ENCODE measurements at regions not wholly inside any gene's neighbourhood (a gene's known extent, or its start where the extent isn't known, plus 50 kb on each side); places are given as distances from the start of the nearest gene placed in this dataset.
A peak's percentile ranks its signal among the peaks of the same experiment; 100 is the strongest.
"Not testable (repeated sequence)": the region's sequence is repeated elsewhere in the genome, so short reads cannot be mapped to it uniquely, and the experiment has no call there.

GRCh38 chr1:99441299-99442095, 177.2 kb downstream of the PLPPR4 start:
- no peak for DNase-seq (ENCODE audit: low read depth in 3 of 3, low spot score in 2 of 3)

DNA sequence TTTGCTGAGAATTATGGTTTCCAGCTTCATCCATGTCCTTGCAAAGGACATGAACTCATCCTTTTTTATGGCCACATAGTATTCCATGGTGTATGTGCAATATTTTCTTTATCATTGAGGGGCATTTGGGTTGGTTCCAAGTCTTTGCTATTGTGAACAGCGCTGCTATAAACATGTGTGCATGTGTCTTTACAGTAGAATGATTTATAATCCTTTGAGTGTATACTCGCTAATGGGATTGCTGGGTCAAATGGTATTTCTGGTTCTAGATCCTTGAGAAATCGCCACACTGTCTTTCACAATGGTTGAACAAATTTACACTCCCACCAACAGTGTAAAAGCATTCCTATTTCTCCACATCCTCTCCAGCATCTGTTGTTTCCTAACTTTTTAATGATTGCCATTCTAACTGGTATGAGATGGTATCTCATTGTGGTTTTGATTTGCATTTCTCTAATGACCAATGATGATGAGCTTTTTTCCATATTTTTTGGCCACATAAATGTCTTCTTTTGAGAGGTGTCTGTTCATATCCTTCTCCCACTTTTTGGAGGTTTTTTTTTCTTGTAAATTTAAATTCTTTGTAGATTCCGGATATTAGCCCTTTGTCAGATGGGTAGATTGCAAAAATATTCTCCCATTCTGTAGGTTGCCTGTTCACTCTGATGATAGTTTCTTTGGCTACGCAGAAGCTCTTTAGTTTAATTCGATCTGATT, 180.1 kb downstream of the PLPPR4 start:
- not testable (repeated sequence) for DNase-seq (ENCODE audit: low read depth in 3 of 3, low spot score in 2 of 3)

- DNase-seq (ENCODE audit: low read depth in 3 of 3, low spot score in 2 of 3), result no peak
Measured at GRCh38 chr1:99445071-99445470, 180.8 kb downstream of the PLPPR4 start.

GRCh38 chr1:99445486-99445885, 181.2 kb downstream of the PLPPR4 start:
- DNase-seq (ENCODE audit: low read depth in 3 of 3, low spot score in 2 of 3), result no peak

DNA sequence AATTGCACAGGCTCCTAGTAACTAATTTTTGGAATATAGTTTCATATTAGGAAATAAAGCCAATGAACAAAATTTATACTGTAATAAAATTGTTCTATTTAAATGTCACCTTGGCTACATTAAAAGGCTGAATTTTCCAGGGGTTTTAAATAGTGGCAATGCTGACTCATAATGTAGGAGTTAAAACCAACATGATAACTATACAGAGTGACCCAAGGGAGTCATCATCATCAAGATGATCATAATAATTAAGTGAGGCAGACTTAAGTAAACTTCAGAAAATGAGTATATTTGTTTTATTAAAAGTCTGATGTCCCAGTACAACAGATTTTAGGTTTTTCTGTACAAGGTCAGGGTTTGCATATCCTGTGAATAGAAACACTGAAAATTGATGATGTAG, 183.4 kb downstream of the PLPPR4 start:
- DNase-seq (ENCODE audit: low read depth in 3 of 3, low spot score in 2 of 3), result no peak

- DNase-seq (ENCODE audit: low read depth in 3 of 3, low spot score in 2 of 3), result no peak
Measured at GRCh38 chr1:99455760-99456159, 190.2 kb upstream of the PALMD start.

- no peak for DNase-seq (ENCODE audit: low read depth in 3 of 3, low spot score in 2 of 3)
Measured at GRCh38 chr1:99456536-99456935, 189.4 kb upstream of the PALMD start.

- DNase-seq (ENCODE audit: low read depth in 3 of 3, low spot score in 2 of 3), result no peak
Measured at GRCh38 chr1:99457381-99458165, 188.3 kb upstream of the PALMD start.

DNA sequence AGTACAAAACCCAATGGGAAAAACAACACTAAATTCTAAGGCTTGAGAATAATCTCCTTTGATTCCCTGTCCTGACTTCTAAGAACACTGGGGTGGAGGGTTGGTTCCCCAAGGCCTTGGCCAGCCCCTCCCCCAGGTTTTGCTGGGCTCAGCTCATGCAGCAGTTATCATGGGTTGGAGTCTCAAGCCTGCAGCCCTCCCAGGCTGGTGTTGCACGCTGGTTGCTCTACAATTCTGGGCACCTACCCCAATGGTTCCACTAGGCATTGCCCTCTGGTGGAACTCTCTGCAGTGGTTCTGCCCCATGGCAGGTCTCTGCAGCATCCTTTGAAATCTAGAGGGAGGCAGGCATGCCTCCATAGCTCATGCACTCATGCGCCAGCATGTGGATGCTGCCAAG, 184.4 kb upstream of the PALMD start:
- no peak for DNase-seq (ENCODE audit: low read depth in 3 of 3, low spot score in 2 of 3)

DNA sequence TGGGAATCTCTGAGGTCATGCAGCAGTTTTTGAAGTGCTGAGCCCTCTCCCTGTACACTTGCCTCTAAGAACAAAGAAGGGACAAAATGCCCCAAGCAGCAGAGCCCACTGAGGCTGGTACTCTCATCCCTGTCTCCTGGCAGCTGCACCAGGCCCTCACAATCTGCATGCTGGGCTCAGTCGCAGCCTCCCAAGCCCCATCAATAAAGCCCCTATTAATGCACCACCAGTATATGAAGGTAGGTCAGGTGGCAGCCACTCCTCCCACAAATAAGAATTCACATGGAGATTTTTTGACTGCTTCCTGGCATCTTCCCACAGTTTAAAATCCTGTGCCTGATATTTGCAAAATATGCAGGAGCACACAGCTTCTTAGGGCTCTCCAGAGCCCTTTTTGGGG, 181.2 kb upstream of the PALMD start:
- DNase-seq (ENCODE audit: low read depth in 3 of 3, low spot score in 2 of 3), result no peak

GRCh38 chr1:99465176-99465900, 180.6 kb upstream of the PALMD start:
- no peak for DNase-seq (ENCODE audit: low read depth in 3 of 3, low spot score in 2 of 3)

GRCh38 chr1:99467645-99468044, 178.3 kb upstream of the PALMD start:
- no peak for DNase-seq (ENCODE audit: low read depth in 3 of 3, low spot score in 2 of 3)

GRCh38 chr1:99469550-99469971, 176.4 kb upstream of the PALMD start:
- no peak for DNase-seq (ENCODE audit: low read depth in 3 of 3, low spot score in 2 of 3)

- DNase-seq (ENCODE audit: low read depth in 3 of 3, low spot score in 2 of 3), result no peak
Measured at GRCh38 chr1:99472893-99473292, 173.0 kb upstream of the PALMD start.

- DNase-seq (ENCODE audit: low read depth in 3 of 3, low spot score in 2 of 3), result no peak
Measured at GRCh38 chr1:99474350-99474893, 171.5 kb upstream of the PALMD start.

GRCh38 chr1:99476058-99476457, 169.9 kb upstream of the PALMD start:
- no peak for DNase-seq (ENCODE audit: low read depth in 3 of 3, low spot score in 2 of 3)

DNA sequence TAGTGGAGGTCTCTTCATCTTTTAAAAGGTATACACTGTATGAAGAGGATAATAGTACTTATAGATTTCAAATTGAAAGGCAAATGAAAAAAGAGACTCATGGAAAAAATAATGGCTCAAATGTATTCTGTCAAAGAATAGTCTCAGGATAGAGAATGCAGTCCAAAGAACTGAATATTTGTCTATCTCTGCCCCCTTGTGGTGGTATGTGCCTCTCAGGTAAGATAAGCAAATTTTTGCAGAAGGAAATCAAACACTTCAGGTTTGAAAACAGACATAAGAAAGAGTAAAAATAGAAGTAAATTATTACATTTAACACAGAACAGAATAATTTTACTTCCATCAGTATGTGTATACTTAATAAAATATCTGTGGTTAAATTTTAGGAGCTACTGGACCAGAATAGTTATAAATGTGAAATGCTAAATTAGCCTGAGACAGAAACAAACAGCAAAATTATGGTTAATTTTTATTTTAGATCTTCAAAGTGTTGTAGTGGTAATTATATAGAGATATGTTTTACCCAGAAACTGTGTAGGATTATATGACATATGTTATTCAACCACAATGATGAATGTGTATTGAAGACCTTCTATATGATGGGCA, 164.4 kb upstream of the PALMD start:
- peak; percentile 20 to 43 (median 39) for DNase-seq (ENCODE audit: low read depth in 3 of 3, low spot score in 2 of 3)

- no peak for DNase-seq (ENCODE audit: low read depth in 3 of 3, low spot score in 2 of 3)
Measured at GRCh38 chr1:99482286-99482685, 163.6 kb upstream of the PALMD start.

DNA sequence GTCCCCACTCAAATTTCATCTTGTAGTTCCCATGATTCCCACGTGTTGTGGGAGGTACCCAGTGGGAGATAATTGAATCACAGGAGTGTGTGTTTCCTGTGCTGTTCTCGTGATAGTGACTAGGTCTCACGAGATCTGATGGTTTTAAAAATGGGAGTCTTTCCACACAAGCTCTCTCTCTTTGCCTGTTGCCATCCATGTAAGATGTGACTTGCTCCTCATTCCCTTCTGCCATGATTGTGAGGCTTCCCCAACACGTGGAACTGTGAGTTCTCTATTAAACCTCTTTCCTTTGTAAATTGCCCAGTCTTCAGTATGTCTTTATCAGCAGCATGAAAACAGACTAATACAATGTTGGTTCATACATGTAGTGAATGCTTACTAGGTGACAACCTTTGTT, 163.2 kb upstream of the PALMD start:
- DNase-seq (ENCODE audit: low read depth in 3 of 3, low spot score in 2 of 3), result no peak

GRCh38 chr1:99490031-99490430, 155.9 kb upstream of the PALMD start:
- no peak for DNase-seq (ENCODE audit: low read depth in 3 of 3, low spot score in 2 of 3)
